Astrocyte (in vitro differentiated cells and primary cell): ENCODE measurements at regions not wholly inside any gene's neighbourhood (a gene's known extent, or its start where the extent isn't known, plus 50 kb on each side); places are given as distances from the start of the nearest gene placed in this dataset.

Experiments
- CTCF ChIP-seq: IDR thresholded peaks from 2 replicates; pipeline ENCODE4 v1.5.1; 2011; ENCODE audit warnings: low read depth, mild to moderate bottlenecking, inconsistent platforms, low read length, moderate library complexity; ENCODE audit not compliant: insufficient read depth
- EZH2 ChIP-seq: IDR thresholded peaks from 2 replicates; pipeline ENCODE4 v1.6.1; 2012; ENCODE audit warnings: mild to moderate bottlenecking, low read length, inconsistent platforms; ENCODE audit not compliant: insufficient read depth

GRCh38 chr9:117625154-117625553, 79.0 kb upstream of the TLR4 start:
- TF ChIP-seq CTCF: no peak
- no peak for TF ChIP-seq EZH2
